HL-60 (cell line): ENCODE measurements at regions not wholly inside any gene's neighbourhood (a gene's known extent, or its start where the extent isn't known, plus 50 kb on each side); places are given as distances from the start of the nearest gene placed in this dataset.

Experiments used
- DNase-seq, 2 experiments: peaks; one replicate each; pipeline ENCODE4 v3.0.0-alpha.2; 2010 to 2020; ENCODE audit warnings: low read depth in 1 of 2, low spot score in 1 of 2
- H3K27ac ChIP-seq: fragments of 250-450 bp; sonication (Bioruptor Pico); replicated peaks from 2 replicates; pipeline ENCODE4 v1.5.1; 2020; ENCODE audit warnings: mild to moderate bottlenecking, moderate library complexity
- H3K27me3 ChIP-seq: fragments of 250-450 bp; sonication (Bioruptor Pico); 2 replicates; pipeline ENCODE4 v1.5.1; 2021; ENCODE audit warnings: mild to moderate bottlenecking, moderate library complexity; ENCODE audit not compliant: insufficient read depth, poor library complexity, severe bottlenecking
- H3K4me3 ChIP-seq: replicated peaks from 2 replicates; pipeline ENCODE4 v1.5.1; 2011; ENCODE audit warnings: mild to moderate bottlenecking, control low read depth, low read length; ENCODE audit not compliant: insufficient read depth
- CTCF ChIP-seq: IDR thresholded peaks from one replicate; pipeline ENCODE4 v1.5.1; 2011; ENCODE audit warnings: low read length, control low read depth, inconsistent platforms; ENCODE audit not compliant: insufficient read depth
- GABPA ChIP-seq: IDR thresholded peaks from 2 replicates; pipeline ENCODE4 v1.6.1; 2012; ENCODE audit warnings: low read depth
- POLR2AphosphoS5 ChIP-seq: IDR thresholded peaks from 2 replicates; pipeline ENCODE4 v1.6.1; 2012; ENCODE audit warnings: low read depth
- REST ChIP-seq: IDR thresholded peaks from 2 replicates; pipeline ENCODE4 v1.6.1; 2012; ENCODE audit warnings: low read depth; ENCODE audit not compliant: insufficient replicate concordance
- SPI1 ChIP-seq: IDR thresholded peaks from 2 replicates; pipeline ENCODE4 v1.6.1; 2012; ENCODE audit warnings: low read depth, mild to moderate bottlenecking, borderline replicate concordance

GRCh38 chr6:167467282-167467681 lies 142.4 kb downstream of the TTLL2 start:
- DNase-seq, result no peak
- TF ChIP-seq GABPA (no peak), SPI1 (no peak), REST (no peak), POLR2AphosphoS5 (no peak), CTCF (no peak)
- Histone ChIP-seq H3K4me3 (no peak overlapping the region), H3K27me3 (no peaks in the 10 kb centered on the region), H3K27ac (no peak overlapping the region)

GRCh38 chr6:167467793-167468431 lies 143.0 kb downstream of the TTLL2 start:
- Histone ChIP-seq H3K4me3 (no peak overlapping the region), H3K27me3 (no peaks in the 10 kb centered on the region), H3K27ac (no peak overlapping the region)
- DNase-seq, result no peak
- no peak for TF ChIP-seq REST
- no peak for TF ChIP-seq POLR2AphosphoS5
- TF ChIP-seq CTCF, result no peak
- TF ChIP-seq SPI1, result no peak
- TF ChIP-seq GABPA, result no peak

GRCh38 chr6:167469101-167469500 lies 144.2 kb downstream of the TTLL2 start:
- no peak for DNase-seq
- Histone ChIP-seq H3K27me3 (no peaks in the 10 kb centered on the region), H3K4me3 (no peak overlapping the region), H3K27ac (no peak overlapping the region)
- no peak for TF ChIP-seq POLR2AphosphoS5
- no peak for TF ChIP-seq REST
- TF ChIP-seq SPI1, result no peak
- TF ChIP-seq CTCF, result no peak
- no peak for TF ChIP-seq GABPA
